Epithelial cell of proximal tubule (primary cell): ENCODE measurements at regions not wholly inside any gene's neighbourhood (a gene's known extent, or its start where the extent isn't known, plus 50 kb on each side); places are given as distances from the start of the nearest gene placed in this dataset.

Source experiments
- DNase-seq: peaks from one replicate; pipeline ENCODE4 v3.0.0-alpha.2; 2011; ENCODE audit warnings: low read depth
- H3K4me3 ChIP-seq: 2 replicates; pipeline ENCODE4 v1.5.1; 2011; ENCODE audit warnings: low read depth, mild to moderate bottlenecking, low read length
- TF ChIP-seq, protein P1 (sequence below): conservative IDR thresholded peaks from 2 replicates; pipeline ENCODE4 v1.5.1; 2012; ENCODE audit warnings: low read depth, mild to moderate bottlenecking, low read length

- TF ChIP-seq, protein P1, sequence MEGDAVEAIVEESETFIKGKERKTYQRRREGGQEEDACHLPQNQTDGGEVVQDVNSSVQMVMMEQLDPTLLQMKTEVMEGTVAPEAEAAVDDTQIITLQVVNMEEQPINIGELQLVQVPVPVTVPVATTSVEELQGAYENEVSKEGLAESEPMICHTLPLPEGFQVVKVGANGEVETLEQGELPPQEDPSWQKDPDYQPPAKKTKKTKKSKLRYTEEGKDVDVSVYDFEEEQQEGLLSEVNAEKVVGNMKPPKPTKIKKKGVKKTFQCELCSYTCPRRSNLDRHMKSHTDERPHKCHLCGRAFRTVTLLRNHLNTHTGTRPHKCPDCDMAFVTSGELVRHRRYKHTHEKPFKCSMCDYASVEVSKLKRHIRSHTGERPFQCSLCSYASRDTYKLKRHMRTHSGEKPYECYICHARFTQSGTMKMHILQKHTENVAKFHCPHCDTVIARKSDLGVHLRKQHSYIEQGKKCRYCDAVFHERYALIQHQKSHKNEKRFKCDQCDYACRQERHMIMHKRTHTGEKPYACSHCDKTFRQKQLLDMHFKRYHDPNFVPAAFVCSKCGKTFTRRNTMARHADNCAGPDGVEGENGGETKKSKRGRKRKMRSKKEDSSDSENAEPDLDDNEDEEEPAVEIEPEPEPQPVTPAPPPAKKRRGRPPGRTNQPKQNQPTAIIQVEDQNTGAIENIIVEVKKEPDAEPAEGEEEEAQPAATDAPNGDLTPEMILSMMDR, result no peak
- no peak overlapping the region for H3K4me3 ChIP-seq
- no peak for DNase-seq
Observed at GRCh38 chr6:71706523-71706922, 179.8 kb upstream of the RIMS1 start.

- TF ChIP-seq, protein P1, result no peak
- no peak for DNase-seq
- no peak overlapping the region for H3K4me3 ChIP-seq
Observed at GRCh38 chr6:71707059-71707458, 179.3 kb upstream of the RIMS1 start.

DNA sequence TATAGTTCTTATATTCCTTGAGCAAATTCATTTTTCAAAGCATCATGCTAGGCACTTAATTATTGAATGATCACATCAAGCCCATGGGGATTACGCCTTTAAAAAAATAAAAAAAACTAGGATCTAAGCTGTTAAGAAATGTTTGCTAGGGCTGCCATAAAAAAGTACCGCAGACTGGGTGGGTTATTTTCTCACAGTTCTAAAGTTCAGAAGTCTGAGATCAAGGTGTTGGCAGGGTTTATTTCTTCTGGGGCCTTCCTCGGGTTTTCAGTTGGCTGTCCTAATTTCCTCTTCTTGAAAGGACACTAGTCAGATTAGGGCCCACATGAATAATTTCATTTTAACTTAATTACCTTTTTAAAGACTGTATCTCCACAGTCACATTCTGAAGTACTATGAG is 165.6 kb upstream of the RIMS1 start:
- no peak for DNase-seq
- H3K4me3 ChIP-seq, result no peak overlapping the region
- TF ChIP-seq, protein P1, result no peak

DNA sequence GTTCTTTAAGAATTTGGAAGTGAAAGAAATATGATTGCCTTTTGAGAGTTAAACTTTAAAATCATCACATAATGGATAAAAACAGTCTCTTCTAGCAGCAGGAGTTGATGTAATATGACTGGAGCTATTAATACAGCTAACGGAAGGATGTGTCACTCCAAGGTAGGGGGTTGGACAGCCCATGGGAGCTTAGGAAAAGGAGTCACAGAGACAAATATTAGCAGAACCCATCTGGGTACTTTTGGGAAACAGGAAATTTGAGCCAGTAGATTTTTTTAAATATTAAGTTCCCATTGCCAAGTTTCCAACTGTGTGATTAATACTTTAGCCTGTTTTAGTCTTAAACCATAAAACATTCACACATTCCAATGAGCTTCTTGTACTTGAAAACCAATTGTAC is 164.7 kb upstream of the RIMS1 start:
- no peak for DNase-seq
- H3K4me3 ChIP-seq, result no peak overlapping the region
- TF ChIP-seq, protein P1, result no peak

GRCh38 chr6:71722736-71723135 is 163.6 kb upstream of the RIMS1 start:
- TF ChIP-seq, protein P1, result no peak
- DNase-seq, result no peak

DNA sequence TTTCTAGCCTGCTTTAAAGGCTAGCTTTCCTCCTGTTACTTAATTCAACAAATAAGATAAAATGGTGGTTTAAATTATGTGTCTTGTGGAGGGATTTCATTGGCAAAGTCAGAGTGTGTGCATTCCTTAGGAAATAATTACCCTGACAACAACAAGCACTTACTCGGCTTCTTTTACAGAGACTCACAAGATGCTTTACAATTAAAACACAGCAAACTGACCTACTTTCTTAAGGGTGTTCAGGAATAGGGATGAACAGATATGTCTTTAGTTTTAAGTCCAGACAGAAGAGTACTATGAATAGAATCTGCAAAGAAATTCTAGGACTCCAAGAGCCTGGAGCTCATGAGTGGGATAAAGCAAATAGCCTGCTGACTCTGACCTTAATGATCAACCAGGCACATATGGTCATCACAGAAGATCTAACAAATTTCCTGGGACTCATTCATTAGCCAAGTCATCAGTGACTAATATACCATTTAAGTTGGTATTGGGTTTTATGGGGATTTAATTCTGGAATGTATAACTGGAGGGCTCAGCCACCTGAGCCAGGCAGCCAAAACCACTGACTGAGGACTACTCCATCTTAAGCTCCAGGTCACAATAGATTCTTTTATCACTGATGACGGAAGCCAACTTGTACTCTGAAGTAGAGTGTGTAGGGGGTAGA is 161.8 kb upstream of the RIMS1 start:
- no peak for DNase-seq
- TF ChIP-seq, protein P1, result no peak
- H3K4me3 ChIP-seq, result no peak overlapping the region

More at GRCh38 chr6:71722736-71723135, 163.6 kb upstream of the RIMS1 start:
- H3K4me3 ChIP-seq, result no peak overlapping the region

- no peak for DNase-seq
- TF ChIP-seq, protein P1, result no peak
Observed at GRCh38 chr6:71725126-71725470, 161.3 kb upstream of the RIMS1 start.

More at GRCh38 chr6:71725126-71725470, 161.3 kb upstream of the RIMS1 start:
- no peak overlapping the region for H3K4me3 ChIP-seq
